Endothelial cell of umbilical vein (primary cell): ENCODE measurements at regions not wholly inside any gene's neighbourhood (a gene's known extent, or its start where the extent isn't known, plus 50 kb on each side); places are given as distances from the start of the nearest gene placed in this dataset.

Experiments used
- BruUV-seq: library from RNA; stranded (reverse); fragments of 400-500 nt; replicated peaks from 2 replicates; lab custom pipeline; 2021; lab: Mats Ljungman, UMichigan
- CTCF ChIA-PET: fragments of 300-600, 350-600 bp; sonication (Branson Sonifier 250); formaldehyde crosslinking; loops from one replicate; lab custom pipeline; 2021; ENCODE audit warnings: antibody characterized with exemption, inconsistent platforms; lab: Charles Lee
- POLR2A ChIA-PET: fragments of 300-600, 350-600 bp; sonication (Branson Sonifier 250); formaldehyde crosslinking; loops from one replicate; lab custom pipeline; 2021; ENCODE audit warnings: antibody characterized with exemption, inconsistent platforms; lab: Charles Lee
- DNase-seq: peaks from one replicate; pipeline ENCODE4 v3.0.0-alpha.2; 2011; ENCODE audit warnings: low read depth, low spot score
- FAIRE-seq: peaks from 2 replicates; lab custom pipeline; 2011; peaks lifted over from hg19 to GRCh38; lab: Jason Lieb, UNC
- H2AFZ ChIP-seq: 2 replicates; pipeline ENCODE4 v1.6.0; 2012; ENCODE audit warnings: low read depth, low read length, control low read depth, inconsistent platforms
- H3K27ac ChIP-seq: 2 replicates; pipeline ENCODE4 v1.5.1; 2011; ENCODE audit warnings: low read depth, mild to moderate bottlenecking, control low read depth, low read length, moderate library complexity; ENCODE audit not compliant: insufficient read depth
- H3K27me3 ChIP-seq, 2 experiments: 2 replicates each; pipeline versions ENCODE4 v1.6.0 to v1.6.1; 2011; ENCODE audit warnings: low read length in 2 of 2, mixed read lengths in 1 of 2; ENCODE audit not compliant: control insufficient read depth in 2 of 2, insufficient read depth in 2 of 2
- H3K36me3 ChIP-seq, 2 experiments: 2 replicates in 1 of 2; 3 replicates in 1 of 2; pipeline ENCODE4 v1.5.1; 2011; ENCODE audit warnings: low read length in 2 of 2, mild to moderate bottlenecking in 1 of 2, moderate library complexity in 1 of 2; ENCODE audit not compliant: control insufficient read depth in 2 of 2, insufficient read depth in 2 of 2; ENCODE audit errors: extremely low read depth in 1 of 2
- H3K4me1 ChIP-seq: 3 replicates; pipeline ENCODE4 v1.5.1; 2011; ENCODE audit warnings: mild to moderate bottlenecking, low read length; ENCODE audit not compliant: control insufficient read depth, insufficient read depth; ENCODE audit errors: extremely low read depth
- H3K4me2 ChIP-seq: 2 replicates; pipeline ENCODE4 v1.6.1; 2011; ENCODE audit warnings: low read length, control low read depth, mixed read lengths; ENCODE audit not compliant: insufficient read depth
- H3K4me3 ChIP-seq, 3 experiments: fragments of 200-600 bp in 1 of 3; sonication (generic), shearing (Covaris generic) in 1 of 3; replicated peaks in 1 of 3; 2 replicates each; pipeline ENCODE4 v1.5.1; 2011 to 2016; ENCODE audit warnings: control low read depth in 3 of 3, low read length in 3 of 3, mild to moderate bottlenecking in 2 of 3, inconsistent platforms in 1 of 3, low read depth in 1 of 3, moderate library complexity in 1 of 3; ENCODE audit not compliant: insufficient read depth in 1 of 3
- H3K79me2 ChIP-seq: 2 replicates; pipeline ENCODE4 v1.6.0; 2012; ENCODE audit warnings: low read length, inconsistent platforms; ENCODE audit not compliant: control insufficient read depth, insufficient read depth
- H3K9ac ChIP-seq: replicated peaks from 2 replicates; pipeline ENCODE3; 2011; ENCODE audit warnings: low read length, control low read depth; ENCODE audit not compliant: insufficient read depth; ENCODE audit errors: extremely low read depth
- H3K9me1 ChIP-seq: replicated peaks from 3 replicates; pipeline ENCODE4 v1.6.0; 2011; ENCODE audit warnings: mild to moderate bottlenecking, low read length; ENCODE audit not compliant: control insufficient read depth, insufficient read depth; ENCODE audit errors: extremely low read depth
- H3K9me3 ChIP-seq: replicated peaks from 2 replicates; pipeline ENCODE4 v1.5.1; 2012; ENCODE audit warnings: low read length, inconsistent platforms; ENCODE audit not compliant: control insufficient read depth, insufficient read depth
- H4K20me1 ChIP-seq: replicated peaks from 2 replicates; pipeline ENCODE3; 2011; ENCODE audit warnings: mild to moderate bottlenecking, low read length; ENCODE audit not compliant: control insufficient read depth, insufficient read depth; ENCODE audit errors: extremely low read depth
- CTCF ChIP-seq, 2 donors: IDR thresholded peaks; 1 replicate in 1 of 2; 2 replicates in 1 of 2; pipeline ENCODE4 v1.5.1; 2011; ENCODE audit warnings: low read length in 2 of 2, mild to moderate bottlenecking in 2 of 2, moderate library complexity in 2 of 2, control low read depth in 1 of 2, inconsistent platforms in 1 of 2, low read depth in 1 of 2; ENCODE audit not compliant: insufficient read depth in 1 of 2; ENCODE audit errors: extremely low read depth in 1 of 2
- EZH2 ChIP-seq: IDR thresholded peaks from 2 replicates; pipeline ENCODE4 v1.6.1; 2012; ENCODE audit warnings: borderline replicate concordance, low read depth, mild to moderate bottlenecking, moderate library complexity, low read length, inconsistent platforms; ENCODE audit not compliant: severe bottlenecking
- FOS ChIP-seq: IDR thresholded peaks from 2 replicates; pipeline ENCODE4 v1.6.1; 2011; ENCODE audit warnings: mild to moderate bottlenecking, low read length, moderate library complexity, borderline replicate concordance; ENCODE audit not compliant: insufficient read depth
- GATA2 ChIP-seq: IDR thresholded peaks from 2 replicates; pipeline ENCODE4 v1.7.0; 2011; ENCODE audit warnings: low read depth, mild to moderate bottlenecking, moderate library complexity, mixed read lengths, low read length; ENCODE audit not compliant: insufficient read length, insufficient read depth
- JUN ChIP-seq: IDR thresholded peaks from 2 replicates; pipeline ENCODE4 v1.6.1; 2011; ENCODE audit warnings: borderline replicate concordance, low read depth; ENCODE audit not compliant: insufficient read length, insufficient read depth
- MAX ChIP-seq: IDR thresholded peaks from 2 replicates; pipeline ENCODE4 v1.6.1; 2011; ENCODE audit not compliant: insufficient read depth, insufficient read length
- MYC ChIP-seq: IDR thresholded peaks from one replicate; pipeline ENCODE4 v1.6.1; 2011; ENCODE audit warnings: mild to moderate bottlenecking, low read depth, low read length
- POLR2A ChIP-seq: IDR thresholded peaks from 2 replicates; pipeline ENCODE4 v1.6.1; 2012; ENCODE audit warnings: low read depth, mild to moderate bottlenecking, control low read depth, low read length
- POLR2AphosphoS5 ChIP-seq: IDR thresholded peaks from 2 replicates; pipeline ENCODE4 v1.6.1; 2012; ENCODE audit warnings: low read depth, mild to moderate bottlenecking, control low read depth, low read length, moderate library complexity; ENCODE audit not compliant: insufficient read depth
- dilution Hi-C: fragments of 300-500 bp; cut with MboI; formaldehyde crosslinking; loops from one replicate; pipeline ENCODE4 v1.15.0; 2019; ENCODE audit warnings: low sequenced_read_pairs; ENCODE audit not compliant: extremely low pct_ligation_motif_present
- intact Hi-C: fragments of 100-400 bp; cut with micrococcal nuclease; formaldehyde crosslinking; loops from one replicate; pipeline ENCODE4 v1.10.0; 2022

- no TSS peak for BruUV-seq
- H3K27ac ChIP-seq, result no peak overlapping the region
- no peaks in the 10 kb centered on the region for H3K9me3 ChIP-seq
- no peak for FAIRE-seq
- dilution Hi-C loops, result no loop called here
- no peaks in the 10 kb centered on the region for H3K36me3 ChIP-seq
- H3K9ac ChIP-seq, result no peak overlapping the region
- no peaks in the 10 kb centered on the region for H3K4me1 ChIP-seq
- H4K20me1 ChIP-seq, result no peaks in the 10 kb centered on the region
- H3K4me2 ChIP-seq, result no peak overlapping the region
- no peak overlapping the region for H3K4me3 ChIP-seq
- intact Hi-C loops, result no loop called here
- no peak for DNase-seq
- H3K9me1 ChIP-seq, result no peaks in the 10 kb centered on the region
- no peak overlapping the region for H2AFZ ChIP-seq
- H3K79me2 ChIP-seq, result no peaks in the 10 kb centered on the region
- peaks cover 0 to 3% of the 10 kb centered on the region in 2 experiments for H3K27me3 ChIP-seq
- CTCF ChIA-PET, result interaction anchor here (1.4 kb wide), 1 partner anchor 9 kb away, joined by 4 read pairs; no protein-coding TSS in a partner anchor
- POLR2A ChIA-PET, result no interaction called here
- TF ChIP-seq POLR2AphosphoS5, result no peak
- no peak for TF ChIP-seq GATA2
- no peak for TF ChIP-seq MYC
- TF ChIP-seq JUN, result no peak
- no peak for TF ChIP-seq EZH2
- TF ChIP-seq CTCF (IDR thresholded peaks at IDR 0.05; ENCODE audit: extremely low read depth in 1 of 2, insufficient read depth in 1 of 2, low read depth in 1 of 2, low read length in 2 of 2), result no peak
- no peak for TF ChIP-seq FOS
- no peak for TF ChIP-seq MAX
- TF ChIP-seq POLR2A, result no peak
Measured at GRCh38 chr11:64441127-64441526, 82.2 kb downstream of the RPS6KA4 start.
